H1 (cell line): ENCODE measurements at regions not wholly inside any gene's neighbourhood (a gene's known extent, or its start where the extent isn't known, plus 50 kb on each side); places are given as distances from the start of the nearest gene placed in this dataset.
"Not testable (repeated sequence)": the region's sequence is repeated elsewhere in the genome, so short reads cannot be mapped to it uniquely, and the experiment has no call there.

ENCODE experiments used
- CTCF ChIA-PET: fragments of 300-600 bp; sonication (Branson Sonifier 250); formaldehyde crosslinking; loops from one replicate; lab custom pipeline; 2021; ENCODE audit not compliant: partially characterized antibody; lab: Charles Lee
- POLR2A ChIA-PET: fragments of 300-600 bp; sonication (Branson Sonifier 250); formaldehyde crosslinking; loops from one replicate; lab custom pipeline; 2021; ENCODE audit warnings: inconsistent platforms; ENCODE audit not compliant: partially characterized antibody; lab: Charles Lee
- DNase-seq, 2 experiments: peaks; one replicate each; pipeline versions ENCODE4 v3.0.0 to v3.0.0-alpha.2; 2010 to 2022; ENCODE audit warnings: low spot score in 2 of 2, low read depth in 1 of 2, mixed read lengths in 1 of 2
- FAIRE-seq: peaks from 2 replicates; lab custom pipeline; 2011; peaks lifted over from hg19 to GRCh38; lab: Jason Lieb, UNC
- H2AFZ ChIP-seq: 2 replicates; pipeline ENCODE4 v1.8.1; 2012; ENCODE audit warnings: low read length, inconsistent platforms
- H2AK5ac ChIP-seq: 2 replicates; pipeline ENCODE4 v1.6.1; 2013; ENCODE audit warnings: low read depth, low read length
- H2BK120ac ChIP-seq: replicated peaks from 2 replicates; pipeline ENCODE3; 2013; ENCODE audit warnings: low read depth, low read length, inconsistent platforms
- H2BK12ac ChIP-seq: 2 replicates; pipeline ENCODE4 v1.6.1; 2013; ENCODE audit warnings: low read depth, low read length
- H2BK15ac ChIP-seq: 2 replicates; pipeline ENCODE4 v1.6.1; 2013; ENCODE audit warnings: low read length
- H2BK20ac ChIP-seq: 2 replicates; pipeline ENCODE4 v1.6.1; 2013; ENCODE audit warnings: low read length
- H2BK5ac ChIP-seq: 2 replicates; pipeline ENCODE4 v1.6.1; 2013; ENCODE audit warnings: low read depth, low read length
- H3K14ac ChIP-seq: 2 replicates; pipeline ENCODE4 v1.6.1; 2013; ENCODE audit warnings: inconsistent platforms; ENCODE audit not compliant: insufficient read length
- H3K18ac ChIP-seq: 2 replicates; pipeline ENCODE4 v1.6.1; 2013; ENCODE audit warnings: low read length; ENCODE audit errors: extremely low read depth
- H3K23ac ChIP-seq: 2 replicates; pipeline ENCODE4 v1.6.1; 2013; ENCODE audit warnings: inconsistent platforms; ENCODE audit not compliant: insufficient read length
- H3K23me2 ChIP-seq: 2 replicates; pipeline ENCODE4 v1.6.1; 2013; ENCODE audit warnings: low read depth, low read length
- H3K27ac ChIP-seq: 2 replicates; pipeline ENCODE4 v1.6.1; 2011; ENCODE audit warnings: low read depth, low read length, inconsistent platforms
- H3K27me3 ChIP-seq, 4 experiments: replicated peaks in 1 of 4; 1 replicate in 1 of 4; 2 replicates in 3 of 4; pipeline versions ENCODE4 v1.6.1 to v1.8.1; 2011 to 2013; ENCODE audit warnings: low read length in 3 of 4, mild to moderate bottlenecking in 3 of 4, inconsistent platforms in 2 of 4, mixed read lengths in 2 of 4, moderate library complexity in 1 of 4; ENCODE audit not compliant: control insufficient read depth in 3 of 4, insufficient read depth in 3 of 4; ENCODE audit errors: extremely low read depth in 1 of 4
- H3K36me3 ChIP-seq, 4 experiments: 2 replicates each; pipeline versions ENCODE4 v1.6.1 to v1.8.1; 2011 to 2013; ENCODE audit warnings: mild to moderate bottlenecking in 4 of 4, low read length in 3 of 4, moderate library complexity in 2 of 4, control low read depth in 1 of 4, inconsistent platforms in 1 of 4; ENCODE audit not compliant: insufficient read depth in 4 of 4, control insufficient read depth in 2 of 4
- H3K4ac ChIP-seq: replicated peaks from 2 replicates; pipeline ENCODE3; 2013; ENCODE audit warnings: low read length, low read depth, mixed read lengths, inconsistent platforms; ENCODE audit not compliant: insufficient read length
- H3K4me1 ChIP-seq, 4 experiments: replicated peaks in 1 of 4; 1 replicate in 1 of 4; 2 replicates in 3 of 4; pipeline versions ENCODE4 v1.6.1 to v1.8.1; 2011 to 2013; ENCODE audit warnings: low read length in 3 of 4, inconsistent platforms in 2 of 4, mixed read lengths in 1 of 4; ENCODE audit not compliant: insufficient read depth in 4 of 4, control insufficient read depth in 3 of 4
- H3K4me2 ChIP-seq, 2 experiments: 2 replicates each; pipeline versions ENCODE4 v1.6.1 to v1.8.1; 2011 to 2013; ENCODE audit warnings: low read depth in 2 of 2, low read length in 2 of 2, control low read depth in 1 of 2, inconsistent platforms in 1 of 2, mild to moderate bottlenecking in 1 of 2; ENCODE audit not compliant: insufficient read depth in 1 of 2
- H3K4me3 ChIP-seq, 4 experiments: fragments of 200-600, 300-600 bp in 1 of 4; sonication (generic), shearing (Covaris generic), sonication (Bioruptor Twin) in 1 of 4; 2 replicates each; pipeline versions ENCODE4 v1.5.1 to v1.8.1; 2011 to 2016; ENCODE audit warnings: low read length in 4 of 4, low read depth in 3 of 4, control low read depth in 2 of 4, inconsistent platforms in 2 of 4, mild to moderate bottlenecking in 2 of 4, mixed read lengths in 1 of 4, moderate library complexity in 1 of 4; ENCODE audit not compliant: insufficient read depth in 2 of 4; ENCODE audit errors: extremely low read depth in 1 of 4
- H3K56ac ChIP-seq: replicated peaks from 2 replicates; pipeline ENCODE3; 2013; ENCODE audit warnings: low read depth, mild to moderate bottlenecking, mixed read lengths, low read length, inconsistent platforms; ENCODE audit not compliant: insufficient read length
- H3K79me1 ChIP-seq: 2 replicates; pipeline ENCODE4 v1.6.1; 2013; ENCODE audit warnings: low read depth, low read length, control low read depth
- H3K79me2 ChIP-seq, 2 experiments: 2 replicates each; pipeline versions ENCODE4 v1.6.1 to v1.8.1; 2012 to 2013; ENCODE audit warnings: low read length in 2 of 2, mild to moderate bottlenecking in 2 of 2, inconsistent platforms in 1 of 2; ENCODE audit not compliant: insufficient read depth in 2 of 2, control insufficient read depth in 1 of 2
- H3K9ac ChIP-seq, 4 experiments: replicated peaks in 1 of 4; 1 replicate in 1 of 4; 2 replicates in 3 of 4; pipeline versions ENCODE4 v1.6.1 to v1.8.1; 2011 to 2013; ENCODE audit warnings: low read depth in 3 of 4, low read length in 3 of 4, control low read depth in 2 of 4, mild to moderate bottlenecking in 2 of 4, moderate library complexity in 2 of 4, inconsistent platforms in 1 of 4; ENCODE audit errors: extremely low read depth in 1 of 4
- H3K9me3 ChIP-seq, 2 experiments: 2 replicates each; pipeline versions ENCODE4 v1.6.1 to v1.8.1; 2012 to 2013; ENCODE audit warnings: mild to moderate bottlenecking in 2 of 2, moderate library complexity in 2 of 2, control low read depth in 1 of 2, inconsistent platforms in 1 of 2, low read depth in 1 of 2, low read length in 1 of 2, mixed read lengths in 1 of 2; ENCODE audit not compliant: insufficient read depth in 2 of 2
- H4K20me1 ChIP-seq, 2 experiments: replicated peaks in 1 of 2; 2 replicates each; pipeline versions ENCODE3 to v1.8.1; 2011 to 2013; ENCODE audit warnings: inconsistent platforms in 2 of 2, low read length in 2 of 2, mild to moderate bottlenecking in 1 of 2; ENCODE audit not compliant: insufficient read depth in 2 of 2, control insufficient read depth in 1 of 2
- H4K5ac ChIP-seq: 2 replicates; pipeline ENCODE4 v1.6.1; 2013; ENCODE audit warnings: low read length, low read depth, mixed read lengths, inconsistent platforms; ENCODE audit not compliant: insufficient read length
- H4K8ac ChIP-seq: 2 replicates; pipeline ENCODE4 v1.8.0; 2013; ENCODE audit warnings: mild to moderate bottlenecking, moderate library complexity, low read length, inconsistent platforms; ENCODE audit not compliant: insufficient read depth; ENCODE audit errors: extremely low read depth
- H4K91ac ChIP-seq: replicated peaks from 2 replicates; pipeline ENCODE3; 2013; ENCODE audit warnings: low read length, mixed read lengths, inconsistent platforms; ENCODE audit not compliant: insufficient read length
- SIN3A ChIP-seq, 2 experiments: IDR thresholded peaks in 1 of 2; conservative IDR thresholded peaks in 1 of 2; 2 replicates each; pipeline ENCODE4 v1.6.1; 2011 to 2012; ENCODE audit warnings: low read length in 2 of 2, improper control_type of control experiment in 1 of 2, low read depth in 1 of 2, mild to moderate bottlenecking in 1 of 2
- WGBS, 2 experiments: shearing (Covaris generic) in 1 of 2; methylation state at CpG; one replicate each; pipeline versions ENCODE4 v1.1.6 to v1.1.7; 2013 to 2015; ENCODE audit warnings: low lambda C conversion rate in 2 of 2, mixed read lengths in 2 of 2, inconsistent platforms in 1 of 2, low coverage in 1 of 2, missing lambda C conversion rate in 1 of 2; ENCODE audit not compliant: insufficient replicate concordance in 2 of 2, insufficient coverage in 1 of 2, insufficient read length in 1 of 2; ENCODE audit errors: extremely low coverage in 1 of 2, missing lambda C conversion rate in 1 of 2; 5-methylcytosine and 5-hydroxymethylcytosine counted together

DNA sequence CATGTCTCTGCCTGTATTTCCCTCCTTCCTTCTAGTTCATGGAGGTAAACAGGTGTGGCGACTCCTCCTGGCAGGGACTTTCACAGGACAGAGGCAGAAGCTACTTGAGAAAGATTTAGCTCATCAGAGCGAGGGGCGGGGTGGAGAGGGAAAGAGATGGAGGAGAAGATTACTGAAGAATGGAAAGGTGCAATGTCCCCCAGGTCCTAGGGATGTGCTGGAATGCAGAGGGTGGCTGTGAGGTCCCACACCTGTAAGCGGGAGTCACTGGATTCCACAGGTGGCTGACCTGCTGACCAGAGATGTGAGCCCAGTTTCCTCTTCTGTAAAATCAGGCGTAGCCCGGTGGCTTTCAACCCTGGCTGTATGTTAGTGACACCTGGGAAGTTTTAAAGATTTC is 199.2 kb upstream of the SULF2 start (continued):
- no peak for TF ChIP-seq SIN3A (conservative IDR thresholded peaks at IDR 0.05 in 1 of 2, IDR thresholded peaks at IDR 0.05 in 1 of 2; ENCODE audit: low read depth in 1 of 2, low read length in 2 of 2)

DNA sequence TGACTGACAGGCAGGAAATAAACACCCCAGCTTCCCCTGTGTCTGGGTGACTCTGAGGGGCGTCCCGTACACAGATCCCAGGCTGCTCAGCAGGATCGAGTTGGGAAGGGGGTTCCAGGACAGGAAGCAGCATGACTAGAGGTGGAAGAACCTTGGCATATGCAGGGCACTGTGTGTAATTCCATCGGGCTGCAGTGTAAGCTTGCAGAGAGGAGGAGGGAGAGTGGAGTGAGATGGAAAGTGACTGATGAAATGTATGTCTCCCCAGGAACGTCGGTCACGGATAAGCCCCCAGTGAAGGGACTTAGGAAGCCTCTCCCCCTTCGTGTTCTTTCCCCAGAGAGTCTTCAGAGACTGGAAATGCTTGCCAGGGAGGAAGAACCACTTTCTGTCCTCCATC is 198.4 kb upstream of the SULF2 start:
- H3K36me3 ChIP-seq, H4K8ac ChIP-seq, H2BK15ac ChIP-seq, H3K9me3 ChIP-seq, H2BK20ac ChIP-seq, H3K4me3 ChIP-seq, FAIRE-seq, H2BK5ac ChIP-seq, H2BK120ac ChIP-seq, H3K79me2 ChIP-seq, H4K20me1 ChIP-seq, H3K56ac ChIP-seq, H2AK5ac ChIP-seq, H3K27ac ChIP-seq, H3K27me3 ChIP-seq, H3K4ac ChIP-seq, POLR2A ChIA-PET, H3K14ac ChIP-seq, H3K23ac ChIP-seq, H3K4me2 ChIP-seq, H2AFZ ChIP-seq, H3K79me1 ChIP-seq, H2BK12ac ChIP-seq, H3K23me2 ChIP-seq, H3K18ac ChIP-seq, H3K4me1 ChIP-seq, DNase-seq, H3K9ac ChIP-seq, H4K91ac ChIP-seq, H4K5ac ChIP-seq: not testable (repeated sequence)
- 73% methylated on average over 4 of the region's 8 CpGs; no CpG with 5 or more reads in 1 of the 2 experiments for WGBS, 2 experiments
- CTCF ChIA-PET = interaction anchor here (0.6 to 1.3 kb wide), 2 partner anchors 13 to 252 kb away, joined by 3 to 4 read pairs; no protein-coding TSS in a partner anchor
